Sigmoid colon (tissue), 3 donors: ENCODE measurements at regions not wholly inside any gene's neighbourhood (a gene's known extent, or its start where the extent isn't known, plus 50 kb on each side); places are given as distances from the start of the nearest gene placed in this dataset.

ENCODE experiments used
- POLR2A ChIP-seq, 2 donors: fragments of 450-650 bp; IDR thresholded peaks; one replicate each; pipeline ENCODE4 v1.6.1; 2016; ENCODE audit warnings: antibody characterized with exemption in 2 of 2, mild to moderate bottlenecking in 2 of 2, moderate library complexity in 2 of 2
- TF ChIP-seq, protein P1 (sequence below), 4 experiments: fragments of 450-650 bp in 3 of 4; fragments of 200-600 bp in 1 of 4; IDR thresholded peaks; one replicate each; pipeline ENCODE4 v1.5.1; 2016 to 2019; ENCODE audit warnings: antibody characterized with exemption in 4 of 4, mild to moderate bottlenecking in 3 of 4, moderate library complexity in 2 of 4

DNA sequence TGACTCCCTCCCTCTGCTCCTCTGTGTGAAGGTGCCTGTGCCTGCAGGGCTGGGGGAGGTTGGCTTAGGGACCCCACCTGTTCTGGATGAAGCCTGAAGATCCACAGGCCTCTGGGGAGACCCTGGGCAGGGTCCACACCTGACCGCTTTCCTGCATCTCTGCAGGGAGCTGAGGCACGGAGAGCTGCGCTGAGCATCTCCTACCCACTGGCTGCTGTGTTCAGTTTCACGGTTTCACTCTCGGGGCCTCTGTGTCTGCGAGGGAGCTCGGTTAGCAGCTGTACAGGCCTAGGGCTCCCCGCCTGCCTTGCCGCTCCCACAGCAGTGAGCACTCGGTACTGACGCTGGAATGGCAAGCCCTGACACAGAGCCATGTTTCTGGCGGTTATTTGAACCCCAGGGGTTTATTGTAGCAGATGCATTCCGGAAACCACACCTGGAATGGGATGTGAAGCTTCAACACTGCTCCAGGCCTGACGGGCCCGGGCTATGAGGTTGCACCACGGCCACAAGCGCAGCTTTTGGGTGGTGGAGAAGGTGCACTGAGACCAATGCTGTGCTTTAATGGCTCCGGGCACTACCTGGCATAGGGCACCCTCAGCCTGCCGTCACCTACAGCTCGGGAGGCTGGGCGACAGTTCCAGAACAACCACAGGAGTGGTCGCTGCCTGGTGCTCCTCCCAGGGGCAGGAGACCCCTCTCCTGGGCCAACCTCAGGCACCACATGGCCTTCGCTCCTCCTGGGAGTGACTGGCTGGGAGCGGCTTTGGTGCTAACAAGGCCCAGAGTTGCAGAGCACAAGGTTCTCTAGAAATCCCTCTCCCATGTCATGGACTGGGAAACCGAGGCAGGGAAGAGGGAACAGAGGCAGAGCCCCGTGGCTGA, 257.9 kb downstream of the NDUFA10 start:
- TF ChIP-seq, protein P1, sequence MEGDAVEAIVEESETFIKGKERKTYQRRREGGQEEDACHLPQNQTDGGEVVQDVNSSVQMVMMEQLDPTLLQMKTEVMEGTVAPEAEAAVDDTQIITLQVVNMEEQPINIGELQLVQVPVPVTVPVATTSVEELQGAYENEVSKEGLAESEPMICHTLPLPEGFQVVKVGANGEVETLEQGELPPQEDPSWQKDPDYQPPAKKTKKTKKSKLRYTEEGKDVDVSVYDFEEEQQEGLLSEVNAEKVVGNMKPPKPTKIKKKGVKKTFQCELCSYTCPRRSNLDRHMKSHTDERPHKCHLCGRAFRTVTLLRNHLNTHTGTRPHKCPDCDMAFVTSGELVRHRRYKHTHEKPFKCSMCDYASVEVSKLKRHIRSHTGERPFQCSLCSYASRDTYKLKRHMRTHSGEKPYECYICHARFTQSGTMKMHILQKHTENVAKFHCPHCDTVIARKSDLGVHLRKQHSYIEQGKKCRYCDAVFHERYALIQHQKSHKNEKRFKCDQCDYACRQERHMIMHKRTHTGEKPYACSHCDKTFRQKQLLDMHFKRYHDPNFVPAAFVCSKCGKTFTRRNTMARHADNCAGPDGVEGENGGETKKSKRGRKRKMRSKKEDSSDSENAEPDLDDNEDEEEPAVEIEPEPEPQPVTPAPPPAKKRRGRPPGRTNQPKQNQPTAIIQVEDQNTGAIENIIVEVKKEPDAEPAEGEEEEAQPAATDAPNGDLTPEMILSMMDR (IDR thresholded peaks at IDR 0.05), result no peak
- TF ChIP-seq POLR2A (IDR thresholded peaks at IDR 0.05), result no peak
